Lung (tissue), 11 donors: ENCODE measurements at regions not wholly inside any gene's neighbourhood (a gene's known extent, or its start where the extent isn't known, plus 50 kb on each side); places are given as distances from the start of the nearest gene placed in this dataset.
"Not testable (repeated sequence)": the region's sequence is repeated elsewhere in the genome, so short reads cannot be mapped to it uniquely, and the experiment has no call there.

Experiments
- ATAC-seq: fragments of 200-7000 bp; cut with Tn5 transposase; one replicate; pipeline ENCODE4 v1.9.1; 2020; ENCODE audit warnings: moderate number of reproducible peaks; ENCODE audit not compliant: insufficient read depth, low FRiP score
- DNase-seq, 3 donors: peaks; one replicate each; pipeline ENCODE4 v3.0.0-alpha.2; 2013 to 2017
- H3K27ac ChIP-seq, 2 donors: one replicate each; pipeline ENCODE4 v1.5.1; 2013; ENCODE audit warnings: mild to moderate bottlenecking in 2 of 2, moderate library complexity in 2 of 2, control low read depth in 1 of 2, inconsistent platforms in 1 of 2, low read depth in 1 of 2, low read length in 1 of 2
- H3K27me3 ChIP-seq, 3 donors: one replicate each; pipeline ENCODE4 v1.5.1; 2013; ENCODE audit warnings: low read length in 2 of 3; ENCODE audit not compliant: control insufficient read depth in 3 of 3, insufficient read depth in 3 of 3
- H3K36me3 ChIP-seq, 4 donors: one replicate each; pipeline ENCODE4 v1.5.1; 2013; ENCODE audit warnings: low read length in 4 of 4, mild to moderate bottlenecking in 1 of 4, moderate library complexity in 1 of 4; ENCODE audit not compliant: control insufficient read depth in 4 of 4, insufficient read depth in 4 of 4
- H3K4me1 ChIP-seq, 5 donors: one replicate each; pipeline ENCODE4 v1.5.1; 2013; ENCODE audit warnings: low read length in 5 of 5, mild to moderate bottlenecking in 2 of 5, moderate library complexity in 1 of 5; ENCODE audit not compliant: control insufficient read depth in 5 of 5, insufficient read depth in 5 of 5
- H3K4me3 ChIP-seq: one replicate; pipeline ENCODE4 v1.5.1; 2013; ENCODE audit warnings: mild to moderate bottlenecking, control low read depth, moderate library complexity
- H3K9ac ChIP-seq, 2 donors: one replicate each; pipeline ENCODE4 v1.5.1; 2013; ENCODE audit warnings: low read length in 2 of 2, control low read depth in 1 of 2; ENCODE audit not compliant: insufficient read depth in 1 of 2
- H3K9me3 ChIP-seq, 4 donors: one replicate each; pipeline ENCODE4 v1.5.1; 2013; ENCODE audit warnings: low read length in 3 of 4, mild to moderate bottlenecking in 1 of 4, moderate library complexity in 1 of 4; ENCODE audit not compliant: control insufficient read depth in 4 of 4, insufficient read depth in 3 of 4
- CTCF ChIP-seq: IDR thresholded peaks from 2 replicates; pipeline ENCODE4 v1.5.1; 2012; ENCODE audit warnings: mild to moderate bottlenecking; ENCODE audit errors: control extremely low read depth, extremely low read depth
- WGBS, 2 donors: extraction: QIAGEN DNeasy Blood & Tissue Kit; methylation state at CpG; one replicate each; pipeline ENCODE4 v1.1.7; 2013; 5-methylcytosine and 5-hydroxymethylcytosine counted together
- donor health status: control.
- donor health status: control.
- donor health status: Bipolar disorder and iron deficiency.
- donor health status: healthy.
- donor health status: DM: yes; HTN: yes; CAD: no.

- ATAC-seq: no peak
- no peak overlapping the region for H3K9ac ChIP-seq
- H3K9me3 ChIP-seq: peaks cover 0 to 2% (median 0%) of the 10 kb centered on the region in 4 donors
- no peak for DNase-seq
- no peak overlapping the region for H3K4me3 ChIP-seq
- H3K27me3 ChIP-seq: no peaks in the 10 kb centered on the region
- 43 to 56% methylated on average over 3 of the region's 3 CpGs for WGBS, 2 donors
- no peaks in the 10 kb centered on the region for H3K4me1 ChIP-seq
- no peaks in the 10 kb centered on the region for H3K36me3 ChIP-seq
- H3K27ac ChIP-seq: no peak overlapping the region
- TF ChIP-seq CTCF: no peak
Measured at GRCh38 chr1:100816049-100816448, 78.6 kb downstream of the EXTL2 start.

- DNase-seq, H3K9ac ChIP-seq, H3K36me3 ChIP-seq, H3K4me1 ChIP-seq, H3K27ac ChIP-seq, H3K4me3 ChIP-seq, H3K9me3 ChIP-seq, ATAC-seq, H3K27me3 ChIP-seq: not testable (repeated sequence)
- WGBS, 2 donors: 64 to 68% methylated on average over 6 of the region's 6 CpGs
Measured at GRCh38 chr1:100820195-100820594, 74.4 kb downstream of the EXTL2 start.

GRCh38 chr1:100821919-100822318, 72.7 kb downstream of the EXTL2 start:
- H3K36me3 ChIP-seq, H3K4me3 ChIP-seq, ATAC-seq, H3K9ac ChIP-seq, H3K4me1 ChIP-seq, H3K27me3 ChIP-seq, DNase-seq, H3K27ac ChIP-seq, H3K9me3 ChIP-seq: not testable (repeated sequence)
- WGBS, 2 donors: 93 to 94% methylated on average over 2 of the region's 2 CpGs
